PFSK-1 (cell line): ENCODE measurements at regions not wholly inside any gene's neighbourhood (a gene's known extent, or its start where the extent isn't known, plus 50 kb on each side); places are given as distances from the start of the nearest gene placed in this dataset.

Experiments used
- FOXP2 ChIP-seq: optimal IDR thresholded peaks from 2 replicates; pipeline ENCODE3; 2011; ENCODE audit warnings: borderline replicate concordance, control low read depth, inconsistent platforms; ENCODE audit not compliant: insufficient read depth; ENCODE audit errors: extremely low read length, extremely low read depth
- POLR2AphosphoS5 ChIP-seq: IDR thresholded peaks from 2 replicates; pipeline ENCODE4 v1.6.1; 2012; ENCODE audit warnings: low read depth, mild to moderate bottlenecking, control low read depth, low read length, moderate library complexity
- REST ChIP-seq, 2 experiments: IDR thresholded peaks; 2 replicates each; pipeline versions ENCODE4 v1.6.1 to v1.8.0; 2011 to 2012; ENCODE audit warnings: low read depth in 2 of 2, low read length in 2 of 2, control low read depth in 1 of 2, inconsistent platforms in 1 of 2, mild to moderate bottlenecking in 1 of 2, moderate library complexity in 1 of 2; ENCODE audit not compliant: insufficient read depth in 1 of 2
- SIN3A ChIP-seq: IDR thresholded peaks from 2 replicates; pipeline ENCODE4 v1.6.1; 2012; ENCODE audit warnings: mild to moderate bottlenecking, low read length, moderate library complexity, borderline replicate concordance; ENCODE audit not compliant: insufficient read depth
- TAF1 ChIP-seq: IDR thresholded peaks from 2 replicates; pipeline ENCODE4 v1.6.1; 2012; ENCODE audit warnings: low read length, control low read depth, borderline replicate concordance; ENCODE audit not compliant: insufficient read depth

- TF ChIP-seq TAF1, result no peak
- TF ChIP-seq POLR2AphosphoS5, result no peak
- no peak for TF ChIP-seq FOXP2
- no peak for TF ChIP-seq SIN3A
- TF ChIP-seq REST (IDR thresholded peaks at IDR 0.05; ENCODE audit: insufficient read depth in 1 of 2, low read depth in 2 of 2, low read length in 2 of 2), result no peak
Measured at GRCh38 chr9:29806937-29807618, 2233.8 kb upstream of the C9orf72 start.

DNA sequence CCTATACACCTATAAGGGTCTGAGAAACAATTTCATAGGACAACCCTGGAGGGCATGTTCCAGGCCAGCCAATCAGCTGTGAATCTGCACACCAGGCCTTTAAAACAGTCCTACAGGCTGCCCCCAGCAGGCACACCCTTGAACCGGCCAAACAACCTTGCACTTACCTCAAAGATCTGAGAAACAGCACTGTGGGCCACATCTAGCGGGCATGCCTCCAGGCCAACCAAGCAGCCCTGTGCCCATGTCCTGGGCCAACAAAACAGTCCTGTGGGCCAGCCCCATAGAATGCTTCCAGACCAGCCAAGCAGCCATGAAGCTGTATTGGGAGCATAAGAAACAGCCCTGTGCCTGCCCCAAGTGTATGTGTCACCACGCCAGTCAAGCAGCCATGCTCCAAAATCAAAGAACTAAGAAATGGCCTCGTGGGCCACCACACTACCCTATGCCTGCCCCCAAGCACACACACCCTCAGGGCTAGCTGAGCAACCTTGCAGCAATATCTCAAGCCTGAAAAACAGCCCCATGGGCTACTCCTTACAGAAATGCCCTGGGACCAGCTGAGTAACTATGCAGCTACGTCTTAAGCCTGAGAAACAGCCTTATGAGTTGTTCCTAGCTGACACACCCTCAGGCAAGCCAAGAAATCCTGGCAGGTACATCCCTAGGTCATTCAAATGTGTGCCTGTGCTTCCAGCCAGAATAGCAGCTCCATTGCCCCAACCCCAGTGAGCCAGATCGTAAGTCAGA is 2243.8 kb upstream of the C9orf72 start:
- TF ChIP-seq REST (IDR thresholded peaks at IDR 0.05; ENCODE audit: insufficient read depth in 1 of 2, low read depth in 2 of 2, low read length in 2 of 2) (no peak), SIN3A (no peak), POLR2AphosphoS5 (no peak), TAF1 (no peak), FOXP2 (no peak)

DNA sequence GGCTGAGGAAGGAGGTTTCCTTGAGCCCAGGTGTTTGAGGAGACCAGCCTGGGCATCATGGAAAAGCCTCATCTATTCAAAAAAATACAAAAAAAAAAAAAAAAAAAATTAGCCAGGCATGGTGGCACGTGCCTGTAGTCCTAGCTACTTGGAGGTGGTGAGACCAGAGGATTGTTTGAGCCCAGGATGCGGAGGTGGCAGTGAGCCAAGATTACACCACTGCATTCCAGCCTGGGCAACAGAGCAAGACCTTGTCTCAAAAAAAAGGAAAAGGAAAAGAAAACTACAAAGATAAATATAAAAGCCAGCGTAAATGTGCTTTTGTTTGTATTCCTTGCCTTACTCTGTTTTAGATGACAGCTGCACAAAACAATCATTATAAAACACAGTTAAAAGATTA is 2249.2 kb upstream of the C9orf72 start:
- no peak for TF ChIP-seq TAF1
- TF ChIP-seq POLR2AphosphoS5, result no peak
- TF ChIP-seq FOXP2, result no peak

- TF ChIP-seq TAF1 (no peak), SIN3A (no peak), FOXP2 (no peak), POLR2AphosphoS5 (no peak), REST (IDR thresholded peaks at IDR 0.05; ENCODE audit: insufficient read depth in 1 of 2, low read depth in 2 of 2, low read length in 2 of 2) (no peak)
Measured at GRCh38 chr9:29826421-29826820, 2253.1 kb upstream of the C9orf72 start.

GRCh38 chr9:29830821-29831220 is 2257.5 kb upstream of the C9orf72 start:
- TF ChIP-seq TAF1 (no peak), FOXP2 (no peak), REST (IDR thresholded peaks at IDR 0.05; ENCODE audit: insufficient read depth in 1 of 2, low read depth in 2 of 2, low read length in 2 of 2) (no peak)
